H9 (cell line): ENCODE measurements at regions not wholly inside any gene's neighbourhood (a gene's known extent, or its start where the extent isn't known, plus 50 kb on each side); places are given as distances from the start of the nearest gene placed in this dataset.

Experiments used
- DNase-seq: peaks from one replicate; pipeline ENCODE4 v3.0.0-alpha.2; 2017
- H2AFZ ChIP-seq: one replicate; pipeline ENCODE4 v1.6.1; 2013; ENCODE audit warnings: mild to moderate bottlenecking, low read length, control low read depth, moderate library complexity
- H2AK5ac ChIP-seq: 2 replicates; pipeline ENCODE4 v1.6.1; 2013; ENCODE audit warnings: low read length, control low read depth, mixed read lengths; ENCODE audit not compliant: insufficient read length
- H2BK120ac ChIP-seq: one replicate; pipeline ENCODE4 v1.6.1; 2013; ENCODE audit warnings: low read depth, mild to moderate bottlenecking, low read length, control low read depth, inconsistent platforms; ENCODE audit not compliant: poor library complexity, severe bottlenecking
- H2BK12ac ChIP-seq: 2 replicates; pipeline ENCODE4 v1.6.1; 2013; ENCODE audit warnings: low read length, control low read depth, mixed read lengths, low read depth; ENCODE audit not compliant: insufficient read length
- H2BK15ac ChIP-seq: 2 replicates; pipeline ENCODE4 v1.6.1; 2013; ENCODE audit warnings: low read depth, low read length, control low read depth
- H2BK20ac ChIP-seq: one replicate; pipeline ENCODE4 v1.6.1; 2013; ENCODE audit warnings: low read depth, mild to moderate bottlenecking, low read length, control low read depth, inconsistent platforms; ENCODE audit not compliant: poor library complexity, severe bottlenecking
- H2BK5ac ChIP-seq: 2 replicates; pipeline ENCODE4 v1.6.1; 2013; ENCODE audit warnings: low read length, control low read depth, mixed read lengths; ENCODE audit not compliant: insufficient read length
- H3K14ac ChIP-seq: 2 replicates; pipeline ENCODE4 v1.6.1; 2013; ENCODE audit warnings: low read length, control low read depth; ENCODE audit not compliant: insufficient read depth
- H3K18ac ChIP-seq: 2 replicates; pipeline ENCODE4 v1.6.1; 2013; ENCODE audit warnings: low read depth, mild to moderate bottlenecking, mixed read lengths, low read length, control low read depth; ENCODE audit not compliant: insufficient read length
- H3K23ac ChIP-seq: 2 replicates; pipeline ENCODE4 v1.6.1; 2013; ENCODE audit warnings: low read length, control low read depth, mixed read lengths, low read depth; ENCODE audit not compliant: insufficient read length
- H3K23me2 ChIP-seq: 2 replicates; pipeline ENCODE4 v1.6.1; 2013; ENCODE audit warnings: low read depth, mild to moderate bottlenecking, mixed read lengths, low read length, control low read depth; ENCODE audit not compliant: insufficient read length, poor library complexity, severe bottlenecking
- H3K27ac ChIP-seq: 2 replicates; pipeline ENCODE4 v1.5.1; 2013; ENCODE audit warnings: low read length, control low read depth, mixed read lengths, low read depth; ENCODE audit not compliant: insufficient read length
- H3K27me3 ChIP-seq: 2 replicates; pipeline ENCODE4 v1.6.1; 2013; ENCODE audit warnings: low read length, control low read depth, inconsistent platforms; ENCODE audit not compliant: insufficient read depth
- H3K4ac ChIP-seq: 2 replicates; pipeline ENCODE4 v1.6.1; 2013; ENCODE audit warnings: low read depth, mild to moderate bottlenecking, control low read depth, inconsistent platforms, low read length, moderate library complexity
- H3K4me1 ChIP-seq: 2 replicates; pipeline ENCODE4 v1.6.1; 2013; ENCODE audit warnings: low read length, control low read depth, inconsistent platforms; ENCODE audit not compliant: insufficient read depth
- H3K4me2 ChIP-seq: 2 replicates; pipeline ENCODE4 v1.6.1; 2013; ENCODE audit warnings: low read length, control low read depth, mixed read lengths; ENCODE audit not compliant: insufficient read length, insufficient read depth
- H3K56ac ChIP-seq: 2 replicates; pipeline ENCODE4 v1.6.1; 2013; ENCODE audit warnings: low read depth, mild to moderate bottlenecking, mixed read lengths, low read length, control low read depth; ENCODE audit not compliant: insufficient read length
- H3K79me1 ChIP-seq: 2 replicates; pipeline ENCODE4 v1.6.1; 2013; ENCODE audit warnings: low read depth, mild to moderate bottlenecking, moderate library complexity, low read length, control low read depth, inconsistent platforms; ENCODE audit not compliant: insufficient read depth, poor library complexity, severe bottlenecking
- H3K79me2 ChIP-seq: 2 replicates; pipeline ENCODE4 v1.6.1; 2013; ENCODE audit warnings: low read length, control low read depth, inconsistent platforms; ENCODE audit not compliant: insufficient read depth
- H3K9ac ChIP-seq: 2 replicates; pipeline ENCODE4 v1.6.1; 2013; ENCODE audit warnings: low read length, control low read depth, mixed read lengths; ENCODE audit not compliant: insufficient read length; ENCODE audit errors: extremely low read depth
- H3K9me3 ChIP-seq: one replicate; pipeline ENCODE4 v1.6.1; 2013; ENCODE audit warnings: low read depth, low read length, inconsistent platforms; ENCODE audit not compliant: control insufficient read depth
- H3T11ph ChIP-seq: one replicate; pipeline ENCODE4 v1.6.1; 2013; ENCODE audit warnings: mild to moderate bottlenecking, low read length, control low read depth, inconsistent platforms
- H4K20me1 ChIP-seq: one replicate; pipeline ENCODE4 v1.6.1; 2013; ENCODE audit not compliant: control insufficient read depth, insufficient read length, insufficient read depth
- H4K5ac ChIP-seq: 2 replicates; pipeline ENCODE4 v1.6.1; 2013; ENCODE audit warnings: low read depth, mild to moderate bottlenecking, mixed read lengths, low read length, control low read depth; ENCODE audit not compliant: insufficient read length
- H4K8ac ChIP-seq: replicated peaks from 2 replicates; pipeline ENCODE4 v1.6.1; 2013; ENCODE audit warnings: low read length, control low read depth, mixed read lengths, low read depth; ENCODE audit not compliant: insufficient read length
- H4K91ac ChIP-seq: 2 replicates; pipeline ENCODE4 v1.6.1; 2013; ENCODE audit warnings: low read depth, mild to moderate bottlenecking, moderate library complexity, mixed read lengths, low read length, control low read depth; ENCODE audit not compliant: insufficient read length
- H3K27ac Mint-ChIP-seq, 3 experiments: 2 replicates in 2 of 3; 3 replicates in 1 of 3; pipeline ENCODE4 v1.8.0; 2020 to 2021; ENCODE audit warnings: mixed read lengths in 3 of 3, mild to moderate bottlenecking in 1 of 3, moderate library complexity in 1 of 3
- H3K27me3 Mint-ChIP-seq: 2 replicates; pipeline ENCODE4 v1.8.0; 2021; ENCODE audit warnings: low read depth, mild to moderate bottlenecking, moderate library complexity, mixed read lengths
- H3K36me3 Mint-ChIP-seq, 3 experiments: 2 replicates in 2 of 3; 3 replicates in 1 of 3; pipeline ENCODE4 v1.8.0; 2020 to 2021; ENCODE audit warnings: low read depth in 3 of 3, mixed read lengths in 3 of 3; ENCODE audit not compliant: insufficient read depth in 1 of 3
- H3K4me1 Mint-ChIP-seq, 2 experiments: 2 replicates each; pipeline ENCODE4 v1.8.0; 2020; ENCODE audit warnings: mixed read lengths in 2 of 2
- H3K4me3 Mint-ChIP-seq, 2 experiments: 2 replicates in 1 of 2; 3 replicates in 1 of 2; pipeline ENCODE4 v1.8.0; 2020 to 2021; ENCODE audit warnings: mild to moderate bottlenecking in 2 of 2, mixed read lengths in 2 of 2, moderate library complexity in 1 of 2
- H3K9me3 Mint-ChIP-seq, 2 experiments: 2 replicates in 1 of 2; 3 replicates in 1 of 2; pipeline ENCODE4 v1.8.0; 2020; ENCODE audit warnings: mild to moderate bottlenecking in 2 of 2, mixed read lengths in 2 of 2, moderate library complexity in 1 of 2
- CTCF ChIP-seq: fragments of 200-600 bp; sonication (generic); conservative IDR thresholded peaks from 3 replicates; pipeline ENCODE4 v1.8.0; 2021; ENCODE audit warnings: antibody characterized with exemption, mild to moderate bottlenecking
- WGBS: extraction: QIAGEN DNeasy Blood & Tissue Kit; methylation state at CpG from one replicate; pipeline ENCODE4 v1.1.7; 2013; ENCODE audit warnings: missing lambda C conversion rate, low lambda C conversion rate, mixed read lengths; ENCODE audit not compliant: insufficient read length; ENCODE audit errors: extremely low coverage; 5-methylcytosine and 5-hydroxymethylcytosine counted together

GRCh38 chr6:20338156-20338555 lies 63.5 kb upstream of the E2F3 start:
- Histone ChIP-seq H3K79me2 (no peaks in the 10 kb centered on the region), H4K8ac (no peak overlapping the region), H2BK5ac (no peak overlapping the region), H4K5ac (no peak overlapping the region), H3K27me3 (no peaks in the 10 kb centered on the region), H2BK15ac (no peak overlapping the region), H2AFZ (no peak overlapping the region), H3T11ph (no peak overlapping the region), H3K4me1 (no peaks in the 10 kb centered on the region; the same call in 1 of the 2 replicates), H2BK20ac (no peak overlapping the region), H3K4ac (no peak overlapping the region), H2BK120ac (no peak overlapping the region), H3K4me2 (no peak overlapping the region), H3K9ac (no peak overlapping the region), H3K79me1 (no peaks in the 10 kb centered on the region), H3K14ac (no peak overlapping the region), H3K9me3 (no peaks in the 10 kb centered on the region), H3K23me2 (no peaks in the 10 kb centered on the region), H4K20me1 (no peaks in the 10 kb centered on the region), H2AK5ac (no peak overlapping the region), H3K27ac (no peak overlapping the region), H4K91ac (no peak overlapping the region), H3K18ac (no peak overlapping the region), H3K23ac (no peak overlapping the region), H2BK12ac (no peak overlapping the region), H3K56ac (no peak overlapping the region)
- Mint-ChIP-seq H3K27me3 (peaks cover 5% of the 10 kb centered on the region), H3K9me3 (peaks cover 0 to 2% of the 10 kb centered on the region in 2 experiments; a peak in 1 of 5 replicates), H3K4me3 (no peak overlapping the region), H3K4me1 (no peaks in the 10 kb centered on the region), H3K36me3 (no peaks in the 10 kb centered on the region), H3K27ac (0 out of 7 replicates have a peak overlapping the region, but pooled peaks of 1 of the 3 experiments have one; percentile 3)
- no peak for DNase-seq
- TF ChIP-seq CTCF, result no peak
- no CpG with 5 or more reads among the region's 2 CpGs for WGBS
